Keratinocyte (primary cell): ENCODE measurements at regions not wholly inside any gene's neighbourhood (a gene's known extent, or its start where the extent isn't known, plus 50 kb on each side); places are given as distances from the start of the nearest gene placed in this dataset.

Source experiments
- CTCF ChIP-seq, 3 experiments: IDR thresholded peaks in 1 of 3; conservative IDR thresholded peaks in 1 of 3; optimal IDR thresholded peaks in 1 of 3; 2 replicates in 2 of 3; 3 replicates in 1 of 3; pipeline versions ENCODE3 to v1.5.1; 2011; ENCODE audit warnings: low read length in 3 of 3, mild to moderate bottlenecking in 3 of 3, moderate library complexity in 2 of 3, control low read depth in 1 of 3, inconsistent platforms in 1 of 3; ENCODE audit not compliant: insufficient read depth in 2 of 3; ENCODE audit errors: extremely low read depth in 1 of 3
- EZH2 ChIP-seq: IDR thresholded peaks from one replicate; pipeline ENCODE4 v1.6.1; 2012; ENCODE audit warnings: inconsistent platforms, mild to moderate bottlenecking, low read length, moderate library complexity

GRCh38 chr6:139736325-139736906, 362.0 kb upstream of the CITED2 start:
- TF ChIP-seq CTCF (optimal IDR thresholded peaks at IDR 0.05 in 1 of 3, IDR thresholded peaks at IDR 0.05 in 1 of 3, conservative IDR thresholded peaks at IDR 0.05 in 1 of 3; ENCODE audit: extremely low read depth in 1 of 3, insufficient read depth in 2 of 3, low read length in 3 of 3) (no peak), EZH2 (no peak)
